NCI-H446 (cell line): ENCODE measurements at regions not wholly inside any gene's neighbourhood (a gene's known extent, or its start where the extent isn't known, plus 50 kb on each side); places are given as distances from the start of the nearest gene placed in this dataset.
A peak's percentile ranks its signal among the peaks of the same experiment; 100 is the strongest.
"Not testable (repeated sequence)": the region's sequence is repeated elsewhere in the genome, so short reads cannot be mapped to it uniquely, and the experiment has no call there.

Experiments used
- DNase-seq, 2 experiments: peaks; one replicate each; lab custom pipeline; 2025; lab: John Stamatoyannopoulos, UW

- DNase-seq = no peak
Observed at GRCh38 chr1:229710746-229711145, 84.7 kb downstream of the URB2 start.

- no peak for DNase-seq
Observed at GRCh38 chr1:229714306-229714705, 88.3 kb downstream of the URB2 start.

- DNase-seq = no peak
Observed at GRCh38 chr1:229714964-229715603, 89.0 kb downstream of the URB2 start.

GRCh38 chr1:229716069-229716468 is 90.0 kb downstream of the URB2 start:
- no peak for DNase-seq

- no peak for DNase-seq
Observed at GRCh38 chr1:229716704-229717103, 90.7 kb downstream of the URB2 start.

GRCh38 chr1:229717786-229718576 is 91.9 kb downstream of the URB2 start:
- peak in 1 of 2 experiments; percentile 27 for DNase-seq

- no peak for DNase-seq
Observed at GRCh38 chr1:229726061-229726460, 100.0 kb downstream of the URB2 start.

- DNase-seq = no peak
Observed at GRCh38 chr1:229729916-229730315, 103.9 kb downstream of the URB2 start.

- no peak for DNase-seq
Observed at GRCh38 chr1:229730573-229730972, 104.5 kb downstream of the URB2 start.

- DNase-seq = no peak
Observed at GRCh38 chr1:229732061-229732460, 106.0 kb downstream of the URB2 start.

- DNase-seq = no peak
Observed at GRCh38 chr1:229736376-229736775, 110.3 kb downstream of the URB2 start.

- DNase-seq = not testable (repeated sequence)
Observed at GRCh38 chr1:229742614-229743013, 116.6 kb downstream of the URB2 start.

- DNase-seq = no peak
Observed at GRCh38 chr1:229749992-229750391, 123.9 kb downstream of the URB2 start.

GRCh38 chr1:229751610-229752009 is 125.6 kb downstream of the URB2 start:
- DNase-seq = no peak

GRCh38 chr1:229752679-229753078 is 126.6 kb downstream of the URB2 start:
- DNase-seq = no peak

GRCh38 chr1:229753764-229754551 is 127.9 kb downstream of the URB2 start:
- no peak for DNase-seq

GRCh38 chr1:229756666-229757065 is 130.6 kb downstream of the URB2 start:
- DNase-seq = no peak

GRCh38 chr1:229757226-229757625 is 131.2 kb downstream of the URB2 start:
- no peak for DNase-seq

- no peak for DNase-seq
Observed at GRCh38 chr1:229758101-229759036, 132.3 kb downstream of the URB2 start.

GRCh38 chr1:229759037-229759435 is 133.0 kb downstream of the URB2 start:
- DNase-seq = no peak

- no peak for DNase-seq
Observed at GRCh38 chr1:229759586-229759985, 133.5 kb downstream of the URB2 start.
